ENCODE measurements at regions not wholly inside any gene's neighbourhood (a gene's known extent, or its start where the extent isn't known, plus 50 kb on each side); places are given as distances from the start of the nearest gene placed in this dataset.

GRCh38 chr22:34036931-34037330 lies 116.7 kb upstream of the LARGE1 start:
- H3K27ac ChIP-seq, result no peak overlapping the region
- H3K4me1 ChIP-seq, result no peaks in the 10 kb centered on the region
- H3K4me3 ChIP-seq, result no peak overlapping the region
- H3K9me3 ChIP-seq, result no peaks in the 10 kb centered on the region
- 34 to 43% methylated on average over 2 of the region's 2 CpGs for WGBS, 2 donors
- H3K27me3 ChIP-seq, result no peaks in the 10 kb centered on the region
- ATAC-seq, result no peak
- H3K36me3 ChIP-seq (replicated peaks in 1 of 2; ENCODE audit: insufficient read depth in 1 of 2, low read depth in 2 of 2), result no peaks in the 10 kb centered on the region
- DNase-seq, result no peak
- no peak for TF ChIP-seq CTCF (IDR thresholded peaks at IDR 0.05)
- intact Hi-C loops (cut with DNase I), result no loop called here

- TF ChIP-seq POLR2A (IDR thresholded peaks at IDR 0.05) (no peak), CTCF (IDR thresholded peaks at IDR 0.05) (no peak)
- Histone ChIP-seq H3K27ac (no peak overlapping the region), H3K27me3 (no peaks in the 10 kb centered on the region), H3K9me3 (no peaks in the 10 kb centered on the region), H3K4me1 (no peaks in the 10 kb centered on the region), H3K4me3 (no peak overlapping the region), H3K36me3 (replicated peaks in 1 of 2; ENCODE audit: insufficient read depth in 1 of 2, low read depth in 2 of 2) (no peaks in the 10 kb centered on the region)
- intact Hi-C loops (cut with DNase I), result no loop called here
- no peak for ATAC-seq
- no peak for DNase-seq
- WGBS, 2 donors, result 57 to 61% methylated on average over 11 of the region's 11 CpGs
These were observed 118.7 kb upstream of the LARGE1 start for GRCh38 chr22:34038801-34039555.

GRCh38 chr22:34045311-34045710 lies 125.0 kb upstream of the LARGE1 start:
- WGBS, 2 donors, result 56 to 60% methylated on average over 4 of the region's 4 CpGs
- Histone ChIP-seq H3K4me3 (no peak overlapping the region), H3K9me3 (no peaks in the 10 kb centered on the region), H3K27me3 (no peaks in the 10 kb centered on the region), H3K27ac (no peak overlapping the region), H3K4me1 (no peaks in the 10 kb centered on the region), H3K36me3 (replicated peaks in 1 of 2; ENCODE audit: insufficient read depth in 1 of 2, low read depth in 2 of 2) (no peaks in the 10 kb centered on the region)
- DNase-seq (no peak), ATAC-seq (no peak)
- TF ChIP-seq CTCF (IDR thresholded peaks at IDR 0.05) (no peak), POLR2A (IDR thresholded peaks at IDR 0.05) (no peak)
- intact Hi-C loops (cut with DNase I), result no loop called here

GRCh38 chr22:34055525-34056200 lies 135.4 kb upstream of the LARGE1 start:
- no peak overlapping the region for H3K4me3 ChIP-seq
- no peak overlapping the region for H3K27ac ChIP-seq
- TF ChIP-seq CTCF (IDR thresholded peaks at IDR 0.05), result peak in 1 of 7 experiments; percentile 17
- no peak for TF ChIP-seq POLR2A (IDR thresholded peaks at IDR 0.05)
- no peaks in the 10 kb centered on the region for H3K4me1 ChIP-seq
- no peaks in the 10 kb centered on the region for H3K27me3 ChIP-seq
- H3K36me3 ChIP-seq (replicated peaks in 1 of 2; ENCODE audit: insufficient read depth in 1 of 2, low read depth in 2 of 2), result no peaks in the 10 kb centered on the region
- DNase-seq, result peak in 2 of 4 donors; percentile 2 to 7
- peaks cover 0 to 9% (median 0%) of the 10 kb centered on the region in 3 donors for H3K9me3 ChIP-seq
- intact Hi-C loops (cut with DNase I), result no loop called here
- WGBS, 2 donors, result 13 to 20% methylated on average over 3 of the region's 3 CpGs
- no peak for ATAC-seq

Measured in body of pancreas (tissue), 4 donors.